Thymus (tissue), 11 donors: ENCODE measurements at regions not wholly inside any gene's neighbourhood (a gene's known extent, or its start where the extent isn't known, plus 50 kb on each side); places are given as distances from the start of the nearest gene placed in this dataset.
A peak's percentile ranks its signal among the peaks of the same experiment; 100 is the strongest.
"Not testable (repeated sequence)": the region's sequence is repeated elsewhere in the genome, so short reads cannot be mapped to it uniquely, and the experiment has no call there.

ENCODE experiments used
- DNase-seq, 9 donors: peaks; one replicate each; pipeline ENCODE4 v3.0.0-alpha.2; 2013; ENCODE audit warnings: low spot score in 9 of 9, low read depth in 6 of 9, missing footprints in 1 of 9
- H3K27ac ChIP-seq, 2 donors: one replicate each; pipeline ENCODE4 v1.5.1; 2013; ENCODE audit warnings: control low read depth in 1 of 2, low read depth in 1 of 2, low read length in 1 of 2, mild to moderate bottlenecking in 1 of 2, moderate library complexity in 1 of 2
- H3K27me3 ChIP-seq, 2 donors: one replicate each; pipeline ENCODE4 v1.5.1; 2013; ENCODE audit warnings: low read length in 1 of 2; ENCODE audit not compliant: control insufficient read depth in 2 of 2, insufficient read depth in 1 of 2
- H3K36me3 ChIP-seq, 2 donors: one replicate each; pipeline ENCODE4 v1.5.1; 2013; ENCODE audit warnings: low read length in 1 of 2, mild to moderate bottlenecking in 1 of 2, moderate library complexity in 1 of 2; ENCODE audit not compliant: control insufficient read depth in 2 of 2, insufficient read depth in 2 of 2
- H3K4me1 ChIP-seq, 2 donors: one replicate each; pipeline ENCODE4 v1.5.1; 2013; ENCODE audit warnings: low read length in 2 of 2; ENCODE audit not compliant: control insufficient read depth in 2 of 2, insufficient read depth in 2 of 2
- H3K4me3 ChIP-seq, 2 donors: one replicate each; pipeline ENCODE4 v1.5.1; 2013; ENCODE audit warnings: low read length in 2 of 2, control low read depth in 1 of 2, mild to moderate bottlenecking in 1 of 2
- H3K9me3 ChIP-seq, 2 donors: one replicate each; pipeline ENCODE4 v1.5.1; 2013; ENCODE audit warnings: low read length in 1 of 2, mild to moderate bottlenecking in 1 of 2; ENCODE audit not compliant: control insufficient read depth in 2 of 2, insufficient read depth in 1 of 2
- WGBS: extraction: QIAGEN DNeasy Blood & Tissue Kit; methylation state at CpG from one replicate; pipeline ENCODE4 v1.1.7; 2013; 5-methylcytosine and 5-hydroxymethylcytosine counted together
- donor health status: healthy.

- not testable (repeated sequence) for DNase-seq, H3K4me3 ChIP-seq
- WGBS, result 98% methylated on average over 19 of the region's 19 CpGs
Observed at GRCh38 chr19:21614776-21615175, 109.4 kb downstream of the ZNF429 start.

GRCh38 chr19:21613201-21613600 lies 107.8 kb downstream of the ZNF429 start:
- not testable (repeated sequence) for H3K27ac ChIP-seq, H3K4me1 ChIP-seq, H3K9me3 ChIP-seq, DNase-seq, H3K4me3 ChIP-seq, H3K27me3 ChIP-seq, H3K36me3 ChIP-seq
- WGBS, result 90% methylated on average over 2 of the region's 2 CpGs

More at GRCh38 chr19:21614776-21615175, 109.4 kb downstream of the ZNF429 start:
- not testable (repeated sequence) for H3K27ac ChIP-seq, H3K27me3 ChIP-seq, H3K4me1 ChIP-seq, H3K36me3 ChIP-seq
- peaks cover 0 to 14% of the 10 kb centered on the region in 2 donors for H3K9me3 ChIP-seq

GRCh38 chr19:21612403-21612872 lies 107.0 kb downstream of the ZNF429 start:
- peaks cover 0 to 8% of the 10 kb centered on the region in 2 donors for H3K9me3 ChIP-seq
- DNase-seq, result no peak
- WGBS, result 63% methylated on average over 1 of the region's 1 CpG

GRCh38 chr19:21611659-21612402 lies 106.4 kb downstream of the ZNF429 start:
- no peaks in the 10 kb centered on the region for H3K4me1 ChIP-seq
- peaks cover 0 to 8% of the 10 kb centered on the region in 2 donors for H3K9me3 ChIP-seq
- H3K4me3 ChIP-seq, result no peak overlapping the region
- WGBS, result 64% methylated on average over 4 of the region's 4 CpGs
- H3K36me3 ChIP-seq, result no peaks in the 10 kb centered on the region
- no peak overlapping the region for H3K27ac ChIP-seq
- H3K27me3 ChIP-seq, result no peaks in the 10 kb centered on the region
- no peak for DNase-seq

More at GRCh38 chr19:21612403-21612872, 107.0 kb downstream of the ZNF429 start:
- Histone ChIP-seq H3K4me3 (no peak overlapping the region), H3K27me3 (no peaks in the 10 kb centered on the region), H3K4me1 (no peaks in the 10 kb centered on the region), H3K36me3 (no peaks in the 10 kb centered on the region), H3K27ac (no peak overlapping the region)

- H3K27ac ChIP-seq, result no peak overlapping the region
- no peaks in the 10 kb centered on the region for H3K27me3 ChIP-seq
- H3K9me3 ChIP-seq, result peaks cover 0 to 8% of the 10 kb centered on the region in 2 donors
- no peak for DNase-seq
- no peak overlapping the region for H3K4me3 ChIP-seq
- H3K4me1 ChIP-seq, result no peaks in the 10 kb centered on the region
- WGBS, result 96% methylated on average over 1 of the region's 1 CpG
- no peaks in the 10 kb centered on the region for H3K36me3 ChIP-seq
Observed at GRCh38 chr19:21610787-21611186, 105.4 kb downstream of the ZNF429 start.

- no peak overlapping the region for H3K27ac ChIP-seq
- peaks cover 0 to 12% of the 10 kb centered on the region in 2 donors for H3K9me3 ChIP-seq
- H3K27me3 ChIP-seq, result no peaks in the 10 kb centered on the region
- peak in 1 of 9 donors; percentile 32 for DNase-seq
- WGBS, result 35% methylated on average over 3 of the region's 3 CpGs
- no peak overlapping the region for H3K4me3 ChIP-seq
- H3K4me1 ChIP-seq, result no peaks in the 10 kb centered on the region
- no peaks in the 10 kb centered on the region for H3K36me3 ChIP-seq
Observed at GRCh38 chr19:21610341-21610740, 104.9 kb downstream of the ZNF429 start.

GRCh38 chr19:21608571-21608970 lies 103.2 kb downstream of the ZNF429 start:
- Histone ChIP-seq H3K9me3 (peaks cover 0 to 11% of the 10 kb centered on the region in 2 donors), H3K36me3 (no peaks in the 10 kb centered on the region), H3K27me3 (no peaks in the 10 kb centered on the region), H3K4me3 (no peak overlapping the region), H3K27ac (no peak overlapping the region), H3K4me1 (peaks cover 0 to 4% of the 10 kb centered on the region in 2 donors)
- WGBS, result 94% methylated on average over 2 of the region's 2 CpGs
- DNase-seq, result no peak

- WGBS, result 73% methylated on average over 4 of the region's 4 CpGs
Observed at GRCh38 chr19:21607449-21607848, 102.0 kb downstream of the ZNF429 start.

GRCh38 chr19:21607011-21607410 lies 101.6 kb downstream of the ZNF429 start:
- H3K27me3 ChIP-seq, H3K27ac ChIP-seq, H3K4me1 ChIP-seq, H3K4me3 ChIP-seq, DNase-seq, H3K36me3 ChIP-seq: not testable (repeated sequence)
- peaks cover 0 to 15% of the 10 kb centered on the region in 2 donors for H3K9me3 ChIP-seq
- WGBS, result 89% methylated on average over 23 of the region's 31 CpGs

More at GRCh38 chr19:21607449-21607848, 102.0 kb downstream of the ZNF429 start:
- Histone ChIP-seq H3K27ac (no peak overlapping the region), H3K9me3 (peaks cover 0 to 15% of the 10 kb centered on the region in 2 donors), H3K27me3 (no peaks in the 10 kb centered on the region), H3K4me1 (peaks cover 0 to 4% of the 10 kb centered on the region in 2 donors), H3K4me3 (no peak overlapping the region), H3K36me3 (no peaks in the 10 kb centered on the region)
- no peak for DNase-seq
